ENCODE measurements at regions not wholly inside any gene's neighbourhood (a gene's known extent, or its start where the extent isn't known, plus 50 kb on each side); places are given as distances from the start of the nearest gene placed in this dataset.

GRCh38 chr4:112854420-112854819 is 195.0 kb upstream of the ANK2 start:
- Histone ChIP-seq H3K9me2 (replicated peaks; ENCODE audit: low read length) (no peaks in the 10 kb centered on the region), H3K9me3 (ENCODE audit: low read length) (no peaks in the 10 kb centered on the region), H4K20me1 (ENCODE audit: low read length) (no peaks in the 10 kb centered on the region), H3K4me3 (ENCODE audit: low read length) (no peak overlapping the region), H3K4me2 (ENCODE audit: low read length) (no peak overlapping the region), H3K27me3 (ENCODE audit: low read length) (peaks cover 11% of the 10 kb centered on the region; the same call in 1 of the 2 replicates), H2AFZ (ENCODE audit: low read length) (no peak overlapping the region), H3K36me3 (ENCODE audit: low read depth, low read length) (no peaks in the 10 kb centered on the region; the same call in 1 of the 2 replicates), H3F3A (ENCODE audit: low read length, unreplicated experiment) (no peaks in the 10 kb centered on the region), H3K4me1 (ENCODE audit: insufficient read depth, low read length) (peaks cover 9% of the 10 kb centered on the region; the same call in 1 of the 2 replicates), H3K9ac (ENCODE audit: low read length) (no peak overlapping the region), H3K27ac (ENCODE audit: low read length) (no peak overlapping the region), H3K79me2 (ENCODE audit: low read length) (no peaks in the 10 kb centered on the region)
- POLR2A ChIA-PET (ENCODE audit: unreplicated experiment): no interaction called here
- BruUV-seq (replicated peaks): no TSS peak
- intact Hi-C loops (cut with micrococcal nuclease): no loop called here
- ATAC-seq: no peak
- TF ChIP-seq EZH2phosphoT487 (IDR thresholded peaks at IDR 0.05; ENCODE audit: borderline replicate concordance, low read length): no peak
- TF ChIP-seq, protein P1, sequence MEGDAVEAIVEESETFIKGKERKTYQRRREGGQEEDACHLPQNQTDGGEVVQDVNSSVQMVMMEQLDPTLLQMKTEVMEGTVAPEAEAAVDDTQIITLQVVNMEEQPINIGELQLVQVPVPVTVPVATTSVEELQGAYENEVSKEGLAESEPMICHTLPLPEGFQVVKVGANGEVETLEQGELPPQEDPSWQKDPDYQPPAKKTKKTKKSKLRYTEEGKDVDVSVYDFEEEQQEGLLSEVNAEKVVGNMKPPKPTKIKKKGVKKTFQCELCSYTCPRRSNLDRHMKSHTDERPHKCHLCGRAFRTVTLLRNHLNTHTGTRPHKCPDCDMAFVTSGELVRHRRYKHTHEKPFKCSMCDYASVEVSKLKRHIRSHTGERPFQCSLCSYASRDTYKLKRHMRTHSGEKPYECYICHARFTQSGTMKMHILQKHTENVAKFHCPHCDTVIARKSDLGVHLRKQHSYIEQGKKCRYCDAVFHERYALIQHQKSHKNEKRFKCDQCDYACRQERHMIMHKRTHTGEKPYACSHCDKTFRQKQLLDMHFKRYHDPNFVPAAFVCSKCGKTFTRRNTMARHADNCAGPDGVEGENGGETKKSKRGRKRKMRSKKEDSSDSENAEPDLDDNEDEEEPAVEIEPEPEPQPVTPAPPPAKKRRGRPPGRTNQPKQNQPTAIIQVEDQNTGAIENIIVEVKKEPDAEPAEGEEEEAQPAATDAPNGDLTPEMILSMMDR (conservative IDR thresholded peaks at IDR 0.05; ENCODE audit: low read depth, low read length): no peak
- TF ChIP-seq EZH2 (IDR thresholded peaks at IDR 0.05; ENCODE audit: low read length, unreplicated experiment): no peak
- no peak for DNase-seq
- CTCF ChIA-PET: no interaction called here

GRCh38 chr4:112855058-112855457 is 194.4 kb upstream of the ANK2 start:
- Histone ChIP-seq H3K9me3 (ENCODE audit: low read length) (no peaks in the 10 kb centered on the region), H3K9ac (ENCODE audit: low read length) (no peak overlapping the region), H2AFZ (ENCODE audit: low read length) (no peak overlapping the region), H3K27ac (ENCODE audit: low read length) (no peak overlapping the region), H3K4me2 (ENCODE audit: low read length) (no peak overlapping the region), H4K20me1 (ENCODE audit: low read length) (no peaks in the 10 kb centered on the region), H3K4me1 (ENCODE audit: insufficient read depth, low read length) (peaks cover 9% of the 10 kb centered on the region; the same call in 1 of the 2 replicates), H3K9me2 (replicated peaks; ENCODE audit: low read length) (no peaks in the 10 kb centered on the region), H3K27me3 (ENCODE audit: low read length) (peaks cover 11% of the 10 kb centered on the region; the same call in 1 of the 2 replicates), H3F3A (ENCODE audit: low read length, unreplicated experiment) (no peaks in the 10 kb centered on the region), H3K4me3 (ENCODE audit: low read length) (no peak overlapping the region), H3K36me3 (ENCODE audit: low read depth, low read length) (no peaks in the 10 kb centered on the region; the same call in 1 of the 2 replicates), H3K79me2 (ENCODE audit: low read length) (no peaks in the 10 kb centered on the region)
- BruUV-seq (replicated peaks): no TSS peak
- POLR2A ChIA-PET (ENCODE audit: unreplicated experiment): no interaction called here
- DNase-seq (no peak), ATAC-seq (no peak)
- CTCF ChIA-PET: no interaction called here
- intact Hi-C loops (cut with micrococcal nuclease): no loop called here
- TF ChIP-seq EZH2 (IDR thresholded peaks at IDR 0.05; ENCODE audit: low read length, unreplicated experiment) (no peak), EZH2phosphoT487 (IDR thresholded peaks at IDR 0.05; ENCODE audit: borderline replicate concordance, low read length) (no peak)
- TF ChIP-seq, protein P1 (conservative IDR thresholded peaks at IDR 0.05; ENCODE audit: low read depth, low read length): no peak

- Histone ChIP-seq H3K27me3 (ENCODE audit: low read length) (peaks cover 4% of the 10 kb centered on the region; the same call in 1 of the 2 replicates), H3K9me3 (ENCODE audit: low read length) (no peaks in the 10 kb centered on the region), H3K4me2 (ENCODE audit: low read length) (no peak overlapping the region), H3K79me2 (ENCODE audit: low read length) (no peaks in the 10 kb centered on the region), H3K9ac (ENCODE audit: low read length) (no peak overlapping the region), H3K27ac (ENCODE audit: low read length) (no peak overlapping the region), H3K4me3 (ENCODE audit: low read length) (no peak overlapping the region), H3F3A (ENCODE audit: low read length, unreplicated experiment) (no peaks in the 10 kb centered on the region), H2AFZ (ENCODE audit: low read length) (no peak overlapping the region), H3K4me1 (ENCODE audit: insufficient read depth, low read length) (peaks cover 9% of the 10 kb centered on the region; the same call in 1 of the 2 replicates), H3K36me3 (ENCODE audit: low read depth, low read length) (no peaks in the 10 kb centered on the region; the same call in 1 of the 2 replicates), H4K20me1 (ENCODE audit: low read length) (no peaks in the 10 kb centered on the region), H3K9me2 (replicated peaks; ENCODE audit: low read length) (no peaks in the 10 kb centered on the region)
- TF ChIP-seq, protein P1 (conservative IDR thresholded peaks at IDR 0.05; ENCODE audit: low read depth, low read length): no peak
- TF ChIP-seq EZH2 (IDR thresholded peaks at IDR 0.05; ENCODE audit: low read length, unreplicated experiment) (no peak), EZH2phosphoT487 (IDR thresholded peaks at IDR 0.05; ENCODE audit: borderline replicate concordance, low read length) (no peak)
- ChIA-PET CTCF (no interaction called here), POLR2A (ENCODE audit: unreplicated experiment) (no interaction called here)
- BruUV-seq (replicated peaks): no TSS peak
- peak; percentile 69 for DNase-seq
- peak; percentile 92 for ATAC-seq
- intact Hi-C loops (cut with micrococcal nuclease): no loop called here
These were observed 192.0 kb upstream of the ANK2 start for GRCh38 chr4:112857461-112857860.

Measured in PC-3 (cell line).